ENCODE measurements at regions not wholly inside any gene's neighbourhood (a gene's known extent, or its start where the extent isn't known, plus 50 kb on each side); places are given as distances from the start of the nearest gene placed in this dataset.
"Not testable (repeated sequence)": the region's sequence is repeated elsewhere in the genome, so short reads cannot be mapped to it uniquely, and the experiment has no call there.

DNA sequence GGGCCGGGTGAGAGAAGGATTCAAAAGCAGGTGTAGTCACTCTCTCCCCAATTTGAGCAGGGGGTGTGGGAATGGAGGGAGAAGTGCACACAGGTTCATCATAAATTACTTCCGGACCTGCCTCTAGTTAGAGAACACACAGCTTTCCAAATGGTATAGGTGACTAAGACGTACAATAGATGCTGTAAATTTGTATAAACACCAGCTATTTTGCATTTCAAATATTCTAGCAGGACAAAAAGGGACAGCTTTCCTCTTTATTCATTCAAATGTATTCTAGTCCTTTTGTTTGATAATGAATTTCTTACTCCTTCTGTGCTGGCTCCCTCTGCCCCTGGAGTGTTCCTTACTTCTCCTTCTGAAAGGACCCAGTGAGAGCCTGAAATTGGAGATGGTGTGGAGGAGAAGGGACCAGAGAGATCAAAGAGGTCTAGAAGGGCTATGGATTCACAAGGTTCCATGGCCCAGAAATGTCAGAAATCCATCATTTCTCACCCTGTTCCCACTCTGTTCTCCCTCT is 53.2 kb upstream of the SH3BP4 start:
- DNase-seq: no peak

DNA sequence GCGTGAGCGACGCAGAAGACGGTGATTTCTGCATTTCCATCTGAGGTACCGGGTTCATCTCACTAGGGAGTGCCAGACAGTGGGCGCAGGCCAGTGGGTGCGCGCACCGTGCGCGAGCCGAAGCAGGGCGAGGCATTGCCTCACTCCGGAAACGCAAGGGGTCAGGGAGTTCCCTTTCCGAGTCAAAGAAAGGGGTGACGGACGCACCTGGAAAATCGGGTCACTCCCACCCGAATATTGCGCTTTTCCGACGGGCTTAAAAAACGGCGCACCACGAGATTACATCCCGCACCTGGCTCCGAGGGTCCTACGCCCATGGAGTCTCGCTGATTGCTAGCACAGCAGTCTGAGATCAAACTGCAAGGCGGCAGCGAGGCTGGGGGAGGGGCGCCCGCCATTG is 63.4 kb upstream of the SH3BP4 start:
- DNase-seq: not testable (repeated sequence)

DNA sequence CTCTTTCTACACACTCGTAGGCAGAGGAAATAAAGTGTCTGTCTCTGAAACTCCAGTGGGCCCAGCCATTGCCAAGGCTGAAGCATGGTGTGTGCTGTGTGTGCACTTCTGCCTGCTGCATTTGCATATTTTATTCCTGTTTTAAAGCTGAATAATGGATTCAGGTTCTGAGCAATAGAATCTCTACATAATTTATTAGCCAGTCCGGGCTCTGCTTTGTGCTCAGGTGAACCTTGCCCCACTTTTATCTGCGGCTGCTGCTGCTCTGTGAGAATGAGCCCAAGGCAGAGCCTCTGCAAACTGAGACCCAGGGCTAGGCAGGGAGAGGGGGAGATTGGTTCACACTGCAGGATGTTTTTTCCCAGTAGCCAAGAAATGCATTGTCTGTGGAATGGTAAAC is 64.6 kb upstream of the SH3BP4 start:
- DNase-seq: no peak

DNA sequence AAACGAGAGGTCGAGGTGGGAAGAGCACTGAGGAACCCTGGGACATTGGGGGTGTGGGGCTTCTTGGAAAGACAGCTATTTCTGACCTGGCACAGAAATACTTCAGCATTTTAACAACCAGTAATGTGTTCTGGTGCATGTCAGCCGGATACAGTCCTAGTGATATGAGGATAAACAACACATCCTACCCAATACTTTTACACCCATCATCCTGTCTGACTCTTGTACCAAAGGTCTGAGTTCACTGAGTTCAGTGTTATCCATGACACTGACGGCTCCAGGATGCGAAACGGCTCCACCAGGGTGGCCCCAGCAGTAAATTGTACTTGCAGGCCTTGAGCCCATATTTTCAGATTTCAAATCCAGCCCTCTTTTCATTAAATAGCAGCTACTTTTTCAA is 65.9 kb upstream of the SH3BP4 start:
- no peak for DNase-seq

DNA sequence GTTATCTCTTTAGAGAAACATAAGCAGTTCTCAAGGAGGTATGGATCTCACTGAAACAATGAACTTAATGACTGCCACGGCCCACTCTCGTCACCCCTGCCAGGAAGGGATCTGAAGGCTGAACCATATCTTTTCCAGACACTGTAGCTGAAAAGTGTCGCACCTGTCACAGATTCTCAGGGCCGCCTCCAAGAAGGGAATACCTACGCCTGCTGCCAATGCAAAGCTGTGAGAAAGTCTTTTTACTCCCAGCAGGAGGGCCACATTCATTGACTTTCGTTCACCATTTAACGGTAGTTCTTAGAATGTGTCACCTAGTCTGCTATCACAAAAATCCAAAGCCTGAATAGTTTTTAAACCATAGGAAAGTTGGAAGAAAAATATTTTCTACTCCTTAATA is 66.7 kb upstream of the SH3BP4 start:
- DNase-seq: no peak

DNA sequence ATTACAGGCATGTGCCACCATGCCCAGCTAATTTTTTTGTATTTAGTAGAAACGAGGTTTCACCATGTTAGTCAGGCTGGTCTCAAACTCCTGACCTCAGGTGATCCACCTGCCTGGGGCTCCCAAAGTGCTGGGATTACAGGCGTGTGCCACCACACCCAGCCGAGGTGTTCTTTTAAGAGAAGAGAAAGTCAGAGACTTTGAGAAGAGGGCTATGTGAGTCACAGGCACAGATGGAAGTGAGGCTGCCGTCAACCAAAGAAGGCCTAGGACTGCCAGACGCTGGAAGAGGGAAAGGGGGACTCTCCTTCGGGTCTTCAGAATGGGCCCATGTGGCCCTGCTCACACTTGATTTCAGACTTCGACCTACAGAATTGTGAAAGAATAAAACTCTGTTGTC is 67.2 kb upstream of the SH3BP4 start:
- no peak for DNase-seq

DNA sequence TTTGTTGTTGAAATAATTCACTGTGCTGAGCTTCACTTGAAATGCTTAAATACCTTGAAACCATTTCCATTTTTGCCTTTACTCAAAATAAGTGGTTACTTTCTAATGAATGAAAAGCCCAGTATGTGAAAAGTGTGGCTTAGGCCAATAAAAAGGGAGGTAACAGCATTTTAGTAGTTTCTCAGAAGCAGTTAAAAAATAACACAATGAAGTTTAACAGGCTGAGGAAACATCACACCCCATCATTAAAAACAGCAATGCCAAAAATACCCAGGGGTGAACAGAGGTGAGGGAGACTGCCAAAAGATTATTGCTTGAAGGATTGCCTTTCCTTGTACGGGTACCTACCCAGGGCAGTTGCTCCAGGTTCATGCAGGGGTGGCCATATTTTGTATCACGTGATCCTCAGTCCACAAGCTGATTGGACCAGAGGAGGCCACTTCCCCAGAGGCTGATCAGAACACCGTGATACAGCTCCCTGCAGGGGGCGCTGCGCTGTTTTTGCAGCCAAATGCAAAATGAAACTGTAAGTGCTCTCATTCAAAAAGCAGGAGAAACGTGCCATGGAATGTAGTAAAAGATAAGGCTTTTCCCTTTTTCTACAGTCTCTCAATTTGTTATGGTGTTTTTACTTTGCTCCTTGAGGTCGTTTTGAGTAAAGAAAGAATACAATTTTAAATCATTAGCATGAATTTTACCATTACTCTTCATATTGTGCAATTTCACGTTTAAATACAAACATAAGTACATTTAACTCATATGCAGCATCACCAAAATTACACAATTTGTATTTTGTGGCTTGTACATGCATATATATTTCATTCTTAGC is 70.2 kb upstream of the SH3BP4 start:
- peak; percentile 19 for DNase-seq

DNA sequence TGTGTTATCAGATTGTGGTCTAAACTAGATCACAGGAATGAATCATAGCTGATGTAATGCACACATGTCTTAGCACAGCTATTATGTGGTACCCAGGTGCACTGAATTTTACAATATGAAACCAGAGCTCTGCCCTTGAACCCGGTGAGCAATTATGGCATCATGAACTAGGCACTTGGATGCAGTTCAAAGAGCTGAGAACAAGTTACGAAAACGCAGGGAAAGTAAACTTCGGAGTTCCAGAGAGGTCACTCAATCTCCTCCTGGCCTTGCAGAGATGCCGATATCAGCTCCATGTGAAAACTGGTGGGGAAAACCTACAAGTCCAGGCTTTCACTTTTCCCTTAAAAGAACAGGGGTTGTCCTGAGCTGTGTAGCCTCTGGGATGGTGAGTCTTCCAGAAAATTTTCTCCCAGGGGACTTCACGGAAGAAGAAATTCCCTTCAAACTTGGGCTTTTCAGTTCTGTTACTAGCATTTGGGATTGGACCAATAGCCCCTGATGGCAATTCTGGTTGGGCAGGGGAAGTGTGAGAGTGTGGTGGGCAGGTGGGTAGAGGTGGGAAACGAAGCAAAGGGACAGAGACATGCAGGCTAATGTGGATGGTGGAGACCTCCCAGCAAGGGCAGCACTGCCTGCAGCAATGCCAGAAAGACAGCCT is 71.1 kb upstream of the SH3BP4 start:
- DNase-seq: no peak

DNA sequence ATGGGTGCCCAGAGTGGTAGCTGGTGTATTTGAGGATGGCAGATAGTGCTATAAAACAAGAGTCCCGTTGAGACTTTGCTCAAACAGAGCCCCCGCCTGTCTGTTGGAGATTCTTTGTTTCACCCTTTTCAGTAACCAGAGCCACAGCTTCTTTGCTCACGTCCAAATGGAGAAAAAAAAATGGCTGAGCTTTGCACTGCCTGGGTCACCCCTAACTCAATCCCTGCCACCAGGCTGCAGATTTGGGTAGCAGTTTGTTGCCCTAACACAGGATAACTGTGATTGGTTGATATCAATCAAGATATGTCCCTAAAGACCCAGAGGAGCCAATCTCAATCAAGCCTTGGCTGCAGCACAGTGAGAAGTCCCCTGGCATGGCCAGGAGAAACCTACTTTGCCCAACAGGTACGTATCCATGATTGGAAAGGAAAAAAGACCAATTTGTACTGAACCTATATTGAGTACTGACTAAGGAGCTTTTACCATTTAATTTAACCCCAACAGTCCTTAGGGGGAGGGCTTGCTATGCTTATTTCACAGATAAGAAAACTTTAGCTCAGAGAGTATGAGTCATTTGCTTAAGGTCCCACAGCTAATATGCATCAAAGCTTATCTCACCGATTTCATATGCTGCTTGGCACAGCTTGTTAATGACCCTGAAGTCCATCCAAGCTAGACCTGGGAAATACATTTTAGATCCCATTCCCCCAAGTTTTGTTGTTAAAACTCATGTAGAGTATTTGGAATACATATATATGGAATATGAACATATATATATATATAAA is 72.0 kb upstream of the SH3BP4 start:
- DNase-seq: no peak

DNA sequence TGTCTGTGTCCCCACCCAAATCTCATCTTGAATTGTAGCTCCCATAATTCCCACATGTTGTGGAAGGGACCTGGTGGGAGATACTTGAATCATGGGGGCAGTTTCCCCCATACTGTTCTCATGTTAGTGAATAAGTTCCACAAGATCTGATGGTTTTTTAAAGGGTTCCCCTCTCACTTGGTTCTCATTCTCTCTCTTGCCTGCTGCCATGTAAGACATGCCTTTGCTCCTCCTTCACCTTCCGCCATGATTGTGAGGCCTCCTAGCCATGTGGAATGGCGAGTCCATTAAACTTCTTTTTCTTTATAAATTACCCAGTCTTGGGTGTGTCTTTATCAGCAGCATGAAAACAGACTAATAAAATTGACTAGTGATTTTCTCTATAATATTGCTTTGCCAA is 75.2 kb upstream of the SH3BP4 start:
- DNase-seq: not testable (repeated sequence)

DNA sequence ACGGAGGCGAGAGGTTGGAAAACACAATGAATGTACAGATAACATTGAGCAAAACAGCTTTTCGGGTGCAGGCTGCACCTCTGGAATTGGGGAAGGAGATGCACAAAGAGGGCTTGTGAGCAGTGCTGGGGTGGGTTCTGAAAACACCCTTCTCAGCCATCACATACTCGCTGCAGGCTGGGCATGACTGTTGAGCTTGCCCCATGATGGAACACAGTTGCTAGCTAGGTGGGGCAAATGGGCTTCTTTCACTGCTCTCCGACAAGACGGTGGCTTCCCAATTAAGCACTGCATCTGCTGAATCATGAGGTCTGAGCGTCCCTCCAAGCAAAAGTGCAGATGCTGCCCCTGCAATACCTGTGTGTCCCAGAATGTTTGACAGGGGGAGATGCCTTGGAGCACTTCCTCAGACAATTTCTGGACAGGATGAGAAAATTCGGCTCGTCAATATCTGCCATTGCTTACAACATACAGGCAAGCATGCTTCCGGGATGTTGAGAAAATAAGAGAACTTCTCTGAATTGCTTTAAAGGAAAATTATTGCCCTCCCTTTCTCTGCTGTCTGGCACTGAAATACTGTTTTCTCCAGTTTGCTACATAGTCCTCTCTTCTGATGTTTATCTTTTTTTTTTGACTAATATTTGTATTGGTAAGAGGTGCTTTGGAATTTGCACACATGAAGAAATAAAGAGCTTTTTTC is 77.3 kb upstream of the SH3BP4 start:
- no peak for DNase-seq

DNA sequence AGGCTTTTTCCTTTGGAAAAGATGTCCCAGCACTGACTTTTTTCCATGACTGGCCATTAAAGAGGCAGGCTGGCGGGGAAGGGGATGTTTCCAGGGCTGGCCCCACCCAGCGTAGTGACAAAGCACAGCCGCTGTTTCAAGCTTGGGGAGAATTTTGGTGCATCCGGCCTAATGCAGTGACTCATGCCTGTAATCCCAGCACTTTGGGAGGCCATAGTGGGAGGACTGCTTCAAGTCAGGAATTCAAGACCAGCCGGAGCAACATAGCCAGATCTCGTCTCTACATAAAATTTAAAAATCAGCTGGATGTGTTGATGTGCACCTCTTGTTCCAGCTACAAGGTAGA is 78.0 kb upstream of the SH3BP4 start:
- no peak for DNase-seq

DNA sequence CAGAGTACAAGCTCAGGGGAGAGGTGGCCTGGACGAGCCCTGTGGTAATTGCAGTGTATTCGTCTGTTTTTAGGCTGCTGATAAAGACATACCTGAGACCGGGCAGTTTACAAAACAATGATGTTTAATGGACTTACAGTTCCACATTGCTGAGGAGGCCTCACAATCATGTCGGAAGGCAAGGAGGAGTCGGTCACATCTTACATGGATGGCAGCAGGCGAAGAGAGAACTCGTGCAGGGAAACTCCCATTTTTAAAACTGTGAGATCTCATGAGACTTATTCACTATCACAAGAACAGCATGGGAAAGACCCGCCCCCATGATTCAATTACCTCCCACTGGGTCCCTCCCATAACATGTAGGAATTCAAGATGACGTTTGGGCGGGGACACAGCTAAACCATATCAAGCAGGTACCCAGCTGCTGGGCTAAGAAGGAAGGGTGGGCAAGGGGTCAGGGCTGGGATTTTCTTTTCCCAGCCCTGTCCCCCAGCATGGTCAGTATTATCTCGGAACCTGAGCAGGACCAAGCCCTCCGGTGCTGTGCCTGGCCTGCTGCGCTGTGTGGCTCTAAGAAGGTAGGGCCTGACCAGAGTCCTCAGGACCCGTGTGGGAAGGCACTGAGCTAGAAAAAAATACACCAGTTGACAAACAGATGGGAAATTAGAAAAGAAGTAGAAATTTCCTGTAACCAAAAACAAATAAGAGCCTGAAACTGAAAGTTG is 78.6 kb upstream of the SH3BP4 start:
- DNase-seq: no peak

DNA sequence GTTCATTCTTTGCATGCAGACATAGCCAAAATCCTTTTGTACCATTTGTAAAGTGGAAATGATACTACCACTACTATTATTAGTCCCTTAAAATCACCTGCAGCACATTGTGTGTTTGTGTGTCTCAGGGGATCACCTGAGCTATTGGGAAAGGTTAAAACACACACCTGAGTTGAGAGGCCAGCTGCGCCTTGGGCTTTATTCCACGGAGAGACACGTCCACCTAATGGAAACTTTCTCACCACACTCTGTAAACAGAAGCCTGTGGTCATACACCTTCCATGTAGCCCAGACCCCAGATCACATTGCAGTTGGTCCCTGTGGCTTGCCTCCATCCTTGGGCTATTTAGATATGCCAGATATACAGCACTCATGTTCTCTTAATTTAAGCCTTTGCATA is 81.8 kb upstream of the SH3BP4 start:
- DNase-seq: no peak

DNA sequence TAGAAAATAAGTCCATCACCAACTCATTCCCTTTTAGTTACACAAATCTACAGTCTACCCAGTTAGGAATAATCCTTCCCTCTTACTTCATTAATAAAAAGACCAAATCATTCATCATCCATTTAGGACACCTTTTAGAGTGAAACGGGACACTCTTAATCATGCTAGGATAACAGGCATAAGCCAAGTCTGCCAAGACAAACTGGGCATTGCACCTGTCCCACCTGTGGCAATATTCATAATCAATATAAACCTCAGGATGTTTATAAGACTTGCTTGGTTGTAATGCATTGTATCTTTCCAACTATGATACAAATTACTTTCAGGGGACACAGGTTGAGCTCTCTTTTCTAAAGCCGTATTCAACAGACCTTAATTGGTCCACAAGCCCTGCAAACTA is 82.7 kb upstream of the SH3BP4 start:
- DNase-seq: no peak

DNA sequence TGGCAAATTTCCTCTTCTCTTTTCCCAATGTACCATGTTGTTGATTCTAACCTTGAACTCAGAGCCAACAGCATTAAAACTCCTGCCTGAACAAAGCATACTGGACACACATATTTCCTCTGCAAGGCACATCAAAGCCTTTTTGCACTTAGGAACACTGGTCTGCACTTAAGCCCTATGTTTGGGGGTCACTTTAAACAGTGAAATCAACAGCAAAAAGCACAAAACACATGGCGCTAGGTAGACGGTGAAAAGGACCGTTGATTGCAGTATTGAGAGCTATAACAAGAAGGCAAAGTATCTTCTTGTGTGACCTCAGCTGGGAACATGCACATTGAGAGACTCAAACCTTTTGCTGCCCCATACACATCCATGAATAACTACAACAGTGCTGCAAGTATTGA is 83.9 kb upstream of the SH3BP4 start:
- DNase-seq: no peak

DNA sequence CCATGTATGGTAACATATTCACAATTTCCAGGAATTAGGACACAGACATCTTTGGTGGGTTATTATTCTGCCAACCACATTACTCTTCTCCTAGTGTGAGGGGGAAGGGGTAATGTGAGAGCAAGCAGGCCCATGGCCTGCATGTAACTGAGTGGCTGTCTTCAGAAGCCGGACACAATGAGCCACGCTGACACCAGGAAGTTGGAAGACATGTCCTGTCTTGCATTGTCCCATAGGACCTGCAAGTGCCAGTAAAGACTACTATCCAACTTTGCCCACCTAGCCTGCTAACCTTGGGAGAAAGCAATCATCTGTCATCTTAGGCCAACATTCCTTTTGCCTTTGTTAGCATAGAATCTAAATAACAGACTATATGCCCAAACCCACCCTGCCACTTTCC is 86.2 kb upstream of the SH3BP4 start:
- no peak for DNase-seq

DNA sequence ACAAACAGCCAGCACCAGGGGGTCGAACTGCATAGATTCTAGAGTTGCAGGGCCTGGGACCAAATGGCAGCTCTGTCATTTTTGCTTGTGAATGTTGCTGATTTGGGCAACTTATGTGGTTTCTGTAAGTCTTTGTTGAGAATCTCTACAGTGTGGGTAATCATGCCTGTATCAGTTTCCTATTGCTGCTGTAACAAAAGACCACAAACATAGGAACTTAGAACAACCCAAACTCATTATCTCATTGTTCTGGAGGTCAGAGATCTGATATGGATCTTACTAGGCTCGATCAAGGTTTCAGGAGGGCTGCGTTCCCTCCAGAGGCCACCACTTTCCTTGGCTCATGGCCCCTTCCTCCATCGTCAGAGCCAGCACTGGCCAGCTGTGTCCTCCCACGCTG is 86.8 kb upstream of the SH3BP4 start:
- no peak for DNase-seq

DNA sequence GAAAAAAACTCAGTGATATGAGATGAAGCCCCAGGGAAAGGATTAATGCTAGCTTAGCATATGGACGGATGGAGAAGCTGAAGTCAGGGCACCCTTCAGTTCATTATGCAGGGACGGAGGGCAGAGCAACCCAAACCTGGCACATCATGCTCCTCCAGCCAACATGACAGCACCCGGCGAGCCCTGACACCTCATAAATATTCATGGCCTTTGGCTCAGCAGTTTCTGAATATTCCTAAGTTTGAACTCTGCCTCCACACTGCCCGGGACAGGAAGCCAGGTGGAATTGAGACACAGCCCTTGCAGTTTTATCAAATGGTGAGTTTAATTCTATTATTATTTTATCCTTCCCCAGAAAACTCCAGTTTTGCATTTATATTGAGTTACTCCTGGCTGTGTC is 87.3 kb upstream of the SH3BP4 start:
- peak; percentile 44 for DNase-seq

DNA sequence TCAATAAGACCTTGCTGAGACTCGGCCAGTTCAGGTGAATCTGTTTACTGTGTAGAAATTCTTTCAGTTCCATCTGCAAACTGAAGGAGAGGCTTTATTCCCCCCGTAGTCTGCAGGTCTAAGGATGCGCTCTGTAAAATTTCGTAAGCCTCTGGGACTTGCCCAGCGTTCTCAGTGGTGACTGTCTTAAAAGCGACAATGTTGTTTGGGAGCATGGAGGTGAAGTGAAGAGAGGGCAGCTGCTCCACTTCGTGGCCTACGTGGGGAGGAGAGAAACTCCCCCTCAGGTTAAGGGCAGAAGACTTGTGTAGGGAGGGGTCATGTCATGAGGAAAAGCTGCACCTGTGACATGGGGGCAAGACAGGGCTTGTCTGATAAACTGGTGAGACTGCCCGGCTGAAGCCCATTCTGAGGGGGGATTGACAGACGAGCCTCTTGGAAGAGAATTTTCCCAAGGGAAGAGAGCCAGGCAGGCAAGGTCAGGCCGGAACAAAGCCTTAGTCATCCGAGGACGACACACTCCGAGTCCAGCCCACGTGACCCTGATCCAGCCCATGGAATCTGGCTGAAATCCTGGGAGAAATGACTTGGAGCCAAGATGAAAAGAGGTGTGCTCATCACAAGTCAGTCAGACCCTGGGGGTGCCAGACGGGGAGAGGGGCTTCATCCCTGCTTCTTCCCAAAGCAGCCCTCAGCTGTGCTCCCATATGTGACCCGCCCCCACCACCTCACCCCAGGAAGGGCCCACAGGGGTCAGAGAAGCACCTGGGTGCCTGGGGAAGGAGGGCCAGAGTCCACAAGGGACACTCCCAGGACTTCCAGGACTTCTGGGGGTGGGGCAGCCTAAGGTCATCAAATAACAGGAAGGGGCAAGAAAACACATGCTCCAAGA is 88.5 kb upstream of the SH3BP4 start:
- DNase-seq: peak; percentile 22

All from NCI-H2171 (cell line).